ENCODE measurements at regions not wholly inside any gene's neighbourhood (a gene's known extent, or its start where the extent isn't known, plus 50 kb on each side); places are given as distances from the start of the nearest gene placed in this dataset.

- TF ChIP-seq CTCF (IDR thresholded peaks at IDR 0.05; ENCODE audit: borderline replicate concordance, extremely low read depth, insufficient read depth): no peak
- intact Hi-C loops (cut with DNase I): no loop called here
- H3K4me1 ChIP-seq (ENCODE audit: control insufficient read depth in 2 of 3, insufficient read depth in 2 of 3, low read depth in 1 of 3, low read length in 3 of 3): no peaks in the 10 kb centered on the region
- no peaks in the 10 kb centered on the region for H3K27me3 ChIP-seq (ENCODE audit: control insufficient read depth, insufficient read depth, low read length)
- H3K36me3 ChIP-seq (ENCODE audit: control insufficient read depth in 2 of 3, insufficient read depth in 3 of 3, low read length in 3 of 3): no peaks in the 10 kb centered on the region
- no peak for DNase-seq
- H3K27ac ChIP-seq (ENCODE audit: low read depth in 2 of 2, low read length in 2 of 2): no peak overlapping the region
- no peak overlapping the region for H3K4me3 ChIP-seq (ENCODE audit: low read length in 3 of 3)
- H3K9me3 ChIP-seq (ENCODE audit: control insufficient read depth in 2 of 3, insufficient read depth in 1 of 3, low read length in 3 of 3): peaks cover 0 to 2% (median 0%) of the 10 kb centered on the region in 3 donors
- H3K9ac ChIP-seq (ENCODE audit: low read length in 3 of 3): no peak overlapping the region
- no peak for FAIRE-seq
These were observed 2012.4 kb upstream of the IGFBP7 start for GRCh38 chr4:59122626-59123025.

DNA sequence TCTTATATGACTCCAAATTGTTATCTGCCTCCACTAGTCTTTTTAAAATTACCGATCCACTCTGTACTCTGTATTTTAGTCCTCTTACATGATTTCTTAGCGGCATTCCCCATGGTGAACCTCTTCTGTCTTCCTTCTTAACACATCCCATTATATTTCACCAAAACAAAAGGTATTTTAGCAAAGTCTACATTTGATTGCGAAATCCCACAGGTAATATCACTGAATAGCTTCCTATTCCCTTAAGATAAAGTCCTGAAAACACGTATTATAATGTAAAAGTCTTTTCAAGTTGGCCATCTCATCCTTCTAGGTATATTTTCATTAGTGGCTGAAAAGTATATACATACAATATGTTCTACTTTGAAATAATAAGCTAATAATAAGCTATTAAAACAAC lies 2016.0 kb upstream of the IGFBP7 start:
- DNase-seq (no peak), FAIRE-seq (no peak)
- H3K27ac ChIP-seq (ENCODE audit: low read depth in 2 of 2, low read length in 2 of 2): no peak overlapping the region
- no peak overlapping the region for H3K4me3 ChIP-seq (ENCODE audit: low read length in 3 of 3)
- TF ChIP-seq CTCF (IDR thresholded peaks at IDR 0.05; ENCODE audit: borderline replicate concordance, extremely low read depth, insufficient read depth): no peak
- H3K9me3 ChIP-seq (ENCODE audit: control insufficient read depth in 2 of 3, insufficient read depth in 1 of 3, low read length in 3 of 3): no peaks in the 10 kb centered on the region
- H3K36me3 ChIP-seq (ENCODE audit: control insufficient read depth in 2 of 3, insufficient read depth in 3 of 3, low read length in 3 of 3): no peaks in the 10 kb centered on the region
- no peaks in the 10 kb centered on the region for H3K27me3 ChIP-seq (ENCODE audit: control insufficient read depth, insufficient read depth, low read length)
- no peak overlapping the region for H3K9ac ChIP-seq (ENCODE audit: low read length in 3 of 3)
- no peaks in the 10 kb centered on the region for H3K4me1 ChIP-seq (ENCODE audit: control insufficient read depth in 2 of 3, insufficient read depth in 2 of 3, low read depth in 1 of 3, low read length in 3 of 3)
- intact Hi-C loops (cut with DNase I): no loop called here

DNA sequence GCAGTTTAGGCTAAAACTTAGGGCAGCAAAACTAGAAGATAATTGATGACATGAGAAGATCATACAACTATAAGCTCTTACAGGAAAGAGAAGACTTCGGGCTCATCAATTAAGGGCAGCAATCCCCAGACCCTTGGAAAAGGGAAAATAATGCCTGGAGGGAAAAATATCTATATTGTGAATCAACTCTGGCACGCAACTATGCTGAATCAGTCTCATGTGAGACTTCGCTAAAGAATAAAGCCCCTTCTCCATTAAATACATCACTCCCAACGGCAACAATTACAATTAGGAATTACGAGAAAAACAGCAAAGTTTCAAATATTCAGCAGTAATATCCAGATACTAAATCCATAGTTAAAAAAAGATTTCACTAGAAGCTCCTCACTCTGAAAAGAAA lies 2016.8 kb upstream of the IGFBP7 start:
- H3K4me1 ChIP-seq (ENCODE audit: control insufficient read depth in 2 of 3, insufficient read depth in 2 of 3, low read depth in 1 of 3, low read length in 3 of 3): no peaks in the 10 kb centered on the region
- H3K4me3 ChIP-seq (ENCODE audit: low read length in 3 of 3): no peak overlapping the region
- H3K9me3 ChIP-seq (ENCODE audit: control insufficient read depth in 2 of 3, insufficient read depth in 1 of 3, low read length in 3 of 3): no peaks in the 10 kb centered on the region
- DNase-seq (no peak), FAIRE-seq (no peak)
- intact Hi-C loops (cut with DNase I): no loop called here
- no peak overlapping the region for H3K9ac ChIP-seq (ENCODE audit: low read length in 3 of 3)
- no peaks in the 10 kb centered on the region for H3K27me3 ChIP-seq (ENCODE audit: control insufficient read depth, insufficient read depth, low read length)
- H3K36me3 ChIP-seq (ENCODE audit: control insufficient read depth in 2 of 3, insufficient read depth in 3 of 3, low read length in 3 of 3): no peaks in the 10 kb centered on the region
- no peak overlapping the region for H3K27ac ChIP-seq (ENCODE audit: low read depth in 2 of 2, low read length in 2 of 2)
- no peak for TF ChIP-seq CTCF (IDR thresholded peaks at IDR 0.05; ENCODE audit: borderline replicate concordance, extremely low read depth, insufficient read depth)

DNA sequence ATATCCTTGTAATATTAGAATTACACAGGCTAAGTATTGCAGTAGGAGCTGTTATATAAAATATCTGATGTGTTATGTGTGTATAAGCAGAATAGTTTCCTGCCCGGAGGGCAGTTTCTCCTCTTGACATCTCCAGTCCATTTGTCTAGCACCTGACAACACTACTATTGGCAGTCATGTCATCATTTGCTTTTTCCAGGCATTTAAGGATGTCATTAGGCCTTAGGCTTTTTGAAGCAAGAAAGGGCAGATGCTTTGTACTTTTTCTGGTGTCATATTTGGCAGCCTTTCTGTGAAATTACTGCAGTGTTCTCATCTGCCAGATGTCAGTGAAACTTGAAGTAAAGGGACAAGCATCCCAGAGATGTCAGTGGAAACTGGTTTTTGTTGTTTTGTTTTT lies 2017.6 kb upstream of the IGFBP7 start:
- intact Hi-C loops (cut with DNase I): no loop called here
- H3K9ac ChIP-seq (ENCODE audit: low read length in 3 of 3): no peak overlapping the region
- FAIRE-seq: no peak
- no peak for DNase-seq
- H3K27ac ChIP-seq (ENCODE audit: low read depth in 2 of 2, low read length in 2 of 2): no peak overlapping the region
- H3K27me3 ChIP-seq (ENCODE audit: control insufficient read depth, insufficient read depth, low read length): no peaks in the 10 kb centered on the region
- H3K36me3 ChIP-seq (ENCODE audit: control insufficient read depth in 2 of 3, insufficient read depth in 3 of 3, low read length in 3 of 3): no peaks in the 10 kb centered on the region
- H3K4me3 ChIP-seq (ENCODE audit: low read length in 3 of 3): no peak overlapping the region
- no peaks in the 10 kb centered on the region for H3K4me1 ChIP-seq (ENCODE audit: control insufficient read depth in 2 of 3, insufficient read depth in 2 of 3, low read depth in 1 of 3, low read length in 3 of 3)
- H3K9me3 ChIP-seq (ENCODE audit: control insufficient read depth in 2 of 3, insufficient read depth in 1 of 3, low read length in 3 of 3): no peaks in the 10 kb centered on the region
- TF ChIP-seq CTCF (IDR thresholded peaks at IDR 0.05; ENCODE audit: borderline replicate concordance, extremely low read depth, insufficient read depth): no peak
